ENCODE measurements at regions not wholly inside any gene's neighbourhood (a gene's known extent, or its start where the extent isn't known, plus 50 kb on each side); places are given as distances from the start of the nearest gene placed in this dataset.
"Not testable (repeated sequence)": the region's sequence is repeated elsewhere in the genome, so short reads cannot be mapped to it uniquely, and the experiment has no call there.

DNA sequence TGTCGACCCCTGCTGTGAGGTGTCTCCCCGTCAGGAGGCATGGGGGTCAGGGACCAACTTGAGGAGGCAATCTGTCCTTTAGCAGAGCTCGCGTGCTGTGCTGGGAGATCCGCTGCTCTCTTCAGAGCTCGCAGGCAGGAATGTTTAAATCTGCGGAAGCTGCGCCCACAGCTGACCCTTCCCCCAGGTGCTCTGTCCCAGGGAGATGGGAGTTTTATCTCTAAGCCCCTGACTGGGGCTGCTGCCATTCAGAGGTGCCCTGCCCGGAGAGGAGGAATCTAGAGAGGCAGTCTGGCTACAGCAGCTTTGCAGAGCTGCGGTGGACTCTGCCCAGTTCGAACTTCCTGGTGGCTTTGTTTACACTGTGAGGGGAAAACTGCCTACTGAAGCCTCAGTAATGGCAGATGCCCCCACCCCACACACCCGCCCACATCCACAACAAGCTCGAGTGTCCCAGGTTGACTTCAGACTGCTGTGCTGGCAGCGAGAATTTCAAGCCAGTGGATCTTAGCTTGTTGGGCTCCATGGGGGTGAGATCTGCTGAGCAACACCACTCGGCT is 133.1 kb downstream of the CENPC start:
- DNase-seq (ENCODE audit: low read depth): not testable (repeated sequence)

DNA sequence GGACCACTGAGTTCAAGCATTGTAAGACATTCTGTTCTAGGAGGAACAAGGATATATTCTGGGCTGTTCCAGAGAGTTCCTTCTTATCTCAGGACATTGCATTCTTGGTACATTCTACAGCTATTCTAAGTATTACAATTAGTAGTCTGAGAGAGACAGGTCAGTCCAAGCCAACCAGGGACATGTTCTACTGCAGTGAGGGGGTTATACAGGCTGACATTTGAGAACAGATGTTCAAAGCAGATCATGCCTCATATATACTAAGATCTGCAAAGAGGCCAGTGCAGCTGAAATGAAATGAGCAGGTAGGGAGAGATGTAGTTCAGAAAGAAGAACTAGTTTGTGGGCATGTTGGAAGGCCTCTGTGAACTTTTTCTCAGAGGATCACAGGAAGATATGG is 142.0 kb downstream of the CENPC start:
- no peak for DNase-seq (ENCODE audit: low read depth)

- no peak for DNase-seq (ENCODE audit: low read depth)
Measured at GRCh38 chr4:67401902-67402301, 143.4 kb downstream of the CENPC start.

DNA sequence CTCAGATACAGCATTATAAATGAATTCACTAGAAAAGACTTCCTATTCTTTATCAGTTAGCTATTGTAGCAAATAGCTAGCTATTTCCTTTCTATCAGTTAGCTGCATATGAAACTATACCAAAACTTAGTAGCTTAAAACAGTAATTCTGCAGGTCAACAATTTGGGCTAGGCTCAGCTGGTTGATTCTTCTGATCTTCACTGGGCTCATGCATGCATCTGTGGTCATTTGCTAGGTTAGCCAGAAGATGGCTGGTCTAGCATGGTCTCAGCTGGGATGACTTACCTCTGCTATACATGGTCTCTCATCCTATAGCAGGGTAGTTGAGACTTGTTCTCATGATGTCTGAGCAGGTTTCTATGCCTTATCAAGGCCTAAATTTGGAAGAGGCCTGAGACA is 147.4 kb downstream of the CENPC start:
- no peak for DNase-seq (ENCODE audit: low read depth)

DNA sequence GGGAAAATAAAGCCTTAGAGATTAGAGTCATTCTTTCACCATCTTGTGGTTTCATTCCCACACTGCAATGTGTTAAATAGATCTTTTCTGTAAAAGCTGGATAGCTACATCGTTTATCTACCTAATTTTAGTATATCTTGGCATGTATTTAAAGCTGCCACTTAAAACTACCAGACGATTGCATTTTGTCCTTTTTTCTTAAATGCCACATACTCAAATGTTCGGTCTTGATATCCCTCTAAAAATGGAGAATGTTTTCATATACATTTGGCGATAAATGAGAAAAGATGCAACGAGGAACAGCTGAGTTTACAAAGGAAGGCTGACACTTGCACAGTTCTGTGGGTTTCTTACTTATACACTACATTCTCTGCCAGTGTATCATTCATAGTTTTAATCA is 148.3 kb downstream of the CENPC start:
- DNase-seq (ENCODE audit: low read depth): no peak

DNA sequence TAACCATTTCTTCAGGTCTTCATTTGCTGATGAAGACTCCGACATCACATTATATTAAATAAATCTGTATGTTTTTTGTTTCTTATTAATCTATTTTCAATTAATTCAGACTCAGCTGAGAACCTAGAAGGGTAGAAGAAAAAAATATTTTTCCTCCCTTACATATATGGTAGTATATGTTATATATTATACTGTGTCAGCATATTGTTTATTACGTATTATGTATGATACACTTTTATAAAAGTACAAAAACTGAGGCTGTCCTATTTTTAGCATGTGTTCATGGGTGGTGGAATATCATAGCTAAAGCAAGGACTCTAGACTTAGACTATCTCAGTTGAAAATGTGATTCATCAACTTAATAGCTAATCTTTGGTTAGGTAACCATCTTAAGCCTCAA is 149.3 kb downstream of the CENPC start:
- DNase-seq (ENCODE audit: low read depth): no peak

- no peak for DNase-seq (ENCODE audit: low read depth)
Measured at GRCh38 chr4:67394879-67395278, 150.4 kb downstream of the CENPC start.

- DNase-seq (ENCODE audit: low read depth): no peak
Measured at GRCh38 chr4:67393699-67394281, 151.5 kb downstream of the CENPC start.

GRCh38 chr4:67393007-67393406 is 152.3 kb downstream of the CENPC start:
- no peak for DNase-seq (ENCODE audit: low read depth)

GRCh38 chr4:67381406-67381804 is 163.9 kb downstream of the CENPC start:
- not testable (repeated sequence) for DNase-seq (ENCODE audit: low read depth)

GRCh38 chr4:67380702-67381405 is 164.4 kb downstream of the CENPC start:
- DNase-seq (ENCODE audit: low read depth): not testable (repeated sequence)

DNA sequence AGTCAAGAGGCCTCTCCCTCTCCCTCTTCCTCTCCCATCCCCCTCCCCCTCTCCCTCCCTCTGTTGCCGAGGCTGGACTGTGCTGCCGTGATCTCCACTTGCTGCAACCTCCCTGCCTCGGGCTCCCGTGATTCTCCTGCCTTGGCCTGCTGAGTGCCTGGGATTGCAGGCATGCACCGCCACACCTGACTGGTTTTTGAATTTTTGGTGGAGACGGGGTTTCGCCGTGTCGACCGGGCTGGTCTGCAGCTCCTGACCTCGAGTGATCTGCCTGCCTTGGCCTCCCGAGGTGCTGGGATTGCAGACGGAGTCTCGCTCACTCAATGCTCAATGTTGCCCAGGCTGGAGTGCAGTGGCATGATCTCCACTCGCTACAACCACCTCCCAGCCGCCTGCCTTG is 165.1 kb downstream of the CENPC start:
- DNase-seq (ENCODE audit: low read depth): no peak

DNA sequence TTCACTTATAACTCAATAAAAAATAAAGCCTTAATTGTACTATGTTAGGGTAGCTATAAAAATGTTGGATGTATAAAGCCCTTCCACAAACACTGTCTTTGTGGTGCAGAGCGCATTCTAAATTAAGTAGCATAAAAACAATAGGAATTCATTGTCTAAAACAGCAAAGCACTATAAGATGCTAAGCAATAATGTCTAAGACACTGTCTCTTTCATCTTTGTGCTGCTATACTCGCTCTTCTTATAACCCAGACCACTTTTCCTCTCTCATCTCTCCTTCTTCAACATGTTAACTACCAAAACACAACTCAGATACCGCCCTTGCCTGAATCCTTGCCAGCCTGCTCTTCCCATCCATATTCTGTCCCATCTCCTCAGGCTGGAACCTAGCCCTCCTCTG is 170.0 kb downstream of the CENPC start:
- DNase-seq (ENCODE audit: low read depth): no peak

DNA sequence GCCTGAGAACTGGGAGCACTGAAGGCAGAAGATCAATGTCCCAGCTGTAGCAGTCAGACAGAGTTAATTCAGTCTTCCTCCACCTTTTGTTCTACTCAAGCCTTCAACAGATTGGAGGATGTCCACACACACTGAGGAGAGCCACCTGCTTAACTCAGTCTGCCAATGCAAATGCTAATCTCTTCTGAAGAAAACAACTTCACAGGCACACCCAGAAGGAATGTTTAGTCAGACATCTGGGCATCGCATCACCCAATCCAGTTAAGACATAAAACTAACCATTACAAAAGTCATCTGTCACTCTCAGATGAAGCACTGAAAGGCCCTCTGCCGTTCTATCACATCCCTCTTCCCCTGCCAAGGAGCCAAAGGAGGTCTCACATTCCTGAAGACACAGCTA is 173.7 kb downstream of the CENPC start:
- no peak for DNase-seq (ENCODE audit: low read depth)

DNA sequence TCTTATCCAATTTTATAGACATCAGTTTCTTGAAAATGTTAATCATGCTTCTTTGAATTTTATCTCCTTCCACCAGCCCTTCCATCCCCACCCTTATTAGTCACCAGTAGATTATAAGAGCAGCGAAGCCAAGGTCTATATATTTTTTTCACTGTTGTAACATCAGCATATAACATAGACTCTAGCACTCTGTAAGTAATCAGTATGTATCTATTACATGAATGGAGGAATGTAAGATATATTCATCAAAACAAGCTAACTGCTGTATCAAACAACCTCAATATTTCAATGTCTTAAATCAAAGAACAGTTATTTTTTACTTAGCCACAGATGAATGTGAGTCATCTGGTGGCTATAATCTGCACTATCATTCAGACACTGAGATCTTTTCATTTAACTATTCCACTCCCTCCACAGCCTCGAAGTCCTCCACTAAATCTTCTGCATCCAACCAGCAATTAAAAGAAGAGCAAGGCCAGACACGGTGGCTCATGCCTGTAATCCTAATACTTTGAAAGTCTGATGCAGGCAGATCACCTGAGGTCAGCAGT is 178.9 kb downstream of the CENPC start:
- no peak for DNase-seq (ENCODE audit: low read depth)

DNA sequence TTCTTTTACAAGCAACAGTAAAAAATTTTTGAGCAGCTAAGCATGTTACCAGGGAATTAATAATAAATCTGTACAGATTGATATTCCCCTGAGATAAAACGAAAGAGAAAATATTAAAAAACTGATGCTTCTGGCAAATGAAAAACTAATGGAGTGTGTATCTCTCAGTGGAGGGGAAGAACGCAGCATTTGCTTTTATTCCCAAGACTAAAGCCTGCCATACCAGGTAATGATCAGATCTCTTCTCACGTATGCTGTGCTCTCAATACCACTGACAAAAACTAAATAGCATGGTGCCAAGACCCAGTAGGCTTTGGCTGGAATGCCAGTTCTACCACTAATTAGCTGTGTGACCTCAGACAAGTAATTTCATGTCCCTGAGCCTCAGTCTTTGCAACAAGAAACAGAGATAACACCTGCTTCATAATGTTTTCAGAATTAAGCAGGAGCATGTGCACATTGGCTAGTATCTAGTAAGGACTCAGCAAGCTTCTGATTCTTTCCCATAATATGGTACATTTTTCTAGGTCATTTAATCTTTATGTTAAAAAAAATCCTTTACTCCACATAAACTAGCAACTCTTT is 179.6 kb downstream of the CENPC start:
- DNase-seq (ENCODE audit: low read depth): no peak

GRCh38 chr4:67355806-67356205 is 189.5 kb downstream of the CENPC start:
- no peak for DNase-seq (ENCODE audit: low read depth)

DNA sequence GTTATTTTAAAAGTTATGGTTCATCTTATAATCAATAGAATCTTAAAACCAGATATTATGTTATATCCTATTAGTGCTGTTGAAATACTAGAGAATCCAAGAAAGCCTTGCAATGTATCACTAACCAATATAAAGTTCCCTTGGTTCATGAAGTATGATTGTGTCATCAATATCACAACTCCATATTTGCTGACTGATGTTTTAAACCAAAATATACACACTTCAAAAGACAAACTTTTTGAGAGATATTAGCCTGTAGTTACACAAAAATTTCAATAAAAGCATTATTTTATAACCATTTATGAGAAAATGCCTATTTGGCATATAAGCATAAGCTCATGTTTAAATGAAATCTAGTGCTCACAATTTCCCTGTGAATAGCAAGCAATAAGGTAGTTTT is 198.6 kb downstream of the CENPC start:
- no peak for DNase-seq (ENCODE audit: low read depth)

DNA sequence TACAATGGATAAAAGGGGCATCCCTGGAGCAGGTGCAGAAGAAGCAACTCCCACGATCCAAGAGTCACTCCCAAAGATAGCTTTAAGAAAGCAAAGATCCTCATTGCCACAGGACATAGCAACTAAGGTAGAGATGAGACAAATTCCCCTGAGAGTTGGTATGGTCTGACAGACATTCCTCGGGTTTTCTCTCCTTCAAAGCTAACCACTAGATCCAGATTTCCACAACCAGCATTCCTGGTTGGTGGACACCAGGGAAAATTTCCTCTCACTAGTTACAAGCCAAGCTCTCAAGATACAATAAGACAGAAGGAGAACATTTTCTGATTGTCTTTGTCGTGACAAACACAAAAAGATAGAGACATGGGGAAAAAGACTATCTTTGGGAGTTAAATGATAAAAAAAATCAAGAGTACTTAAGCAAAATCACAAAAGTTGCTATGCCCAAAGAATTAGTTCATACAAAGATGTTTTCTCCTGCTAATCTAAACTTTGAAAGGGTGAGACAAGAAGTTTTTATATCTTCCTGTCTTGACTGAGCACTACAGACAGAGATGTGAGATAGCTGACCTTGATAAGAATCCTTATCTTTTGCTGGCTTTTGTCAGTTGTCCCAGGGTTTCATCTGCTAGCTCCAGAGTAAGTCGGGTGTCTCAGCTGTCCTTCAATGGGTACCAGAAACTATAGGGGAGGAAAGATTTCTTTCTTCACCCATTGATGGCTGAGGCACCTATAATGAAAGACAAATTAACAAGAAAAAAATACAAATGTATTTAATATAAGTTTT is 200.5 kb downstream of the CENPC start:
- DNase-seq (ENCODE audit: low read depth): no peak

GRCh38 chr4:67343199-67343598 is 202.1 kb downstream of the CENPC start:
- DNase-seq (ENCODE audit: low read depth): no peak

GRCh38 chr4:67342291-67342690 is 203.0 kb downstream of the CENPC start:
- DNase-seq (ENCODE audit: low read depth): no peak

- DNase-seq (ENCODE audit: low read depth): no peak
Measured at GRCh38 chr4:67333664-67334063, 211.6 kb downstream of the CENPC start.
